K562 (cell line): ENCODE measurements at regions not wholly inside any gene's neighbourhood (a gene's known extent, or its start where the extent isn't known, plus 50 kb on each side); places are given as distances from the start of the nearest gene placed in this dataset.

Experiments used
- ATF1 ChIP-seq, 2 experiments: fragments of 450-650 bp in 1 of 2; IDR thresholded peaks; 2 replicates each; pipeline ENCODE4 v1.6.1; 2016; ENCODE audit warnings: missing compliant biosample characterization in 1 of 2, missing genetic modification characterization in 1 of 2
- CHD1 ChIP-seq: fragments of 200-600 bp; sonication (generic); IDR thresholded peaks from one replicate; pipeline ENCODE4 v1.6.1; 2012; ENCODE audit warnings: mild to moderate bottlenecking, moderate library complexity, low read length, inconsistent platforms
- FOS ChIP-seq: IDR thresholded peaks from 3 replicates; pipeline ENCODE4 v1.6.1; 2011; ENCODE audit not compliant: insufficient read length; ENCODE audit errors: extremely low read depth
- HDGF ChIP-seq: fragments of 450-650 bp; IDR thresholded peaks from 2 replicates; pipeline ENCODE4 v1.6.1; 2016
- HNRNPLL ChIP-seq: fragments of 200-400 bp; formaldehyde crosslinking; IDR thresholded peaks from 2 replicates; pipeline ENCODE4 v1.6.1; 2017; ENCODE audit warnings: low read length, low read depth, mild to moderate bottlenecking; ENCODE audit not compliant: poor library complexity, severe bottlenecking
- ILK ChIP-seq: fragments of 450-650 bp; IDR thresholded peaks from 2 replicates; pipeline ENCODE4 v1.6.1; 2016; ENCODE audit warnings: missing genetic modification characterization, low read depth, mild to moderate bottlenecking, missing compliant biosample characterization, moderate library complexity, borderline replicate concordance
- KHSRP ChIP-seq: fragments of 450-650 bp; IDR thresholded peaks from 2 replicates; pipeline ENCODE4 v1.6.1; 2017
- NCOA2 ChIP-seq, 2 experiments: fragments of 450-650 bp; IDR thresholded peaks; 2 replicates each; pipeline ENCODE4 v1.6.1; 2018; ENCODE audit warnings: mild to moderate bottlenecking in 2 of 2, moderate library complexity in 1 of 2; ENCODE audit not compliant: partially characterized antibody in 2 of 2
- POLR2A ChIP-seq: fragments of 450-650 bp; conservative IDR thresholded peaks from 2 replicates; pipeline ENCODE4 v1.6.1; 2016
- TGIF2 ChIP-seq: sonication (generic); formaldehyde crosslinking; IDR thresholded peaks from 2 replicates; pipeline ENCODE4 v1.8.1; 2022; ENCODE audit warnings: mild to moderate bottlenecking, missing genetic modification reagents, moderate library complexity
- THRB ChIP-seq: fragments of 450-650 bp; formaldehyde crosslinking; conservative IDR thresholded peaks from 2 replicates; pipeline ENCODE4 v1.4.0; 2022; ENCODE audit warnings: mild to moderate bottlenecking, missing genetic modification characterization
- U2AF2 ChIP-seq: fragments of 200-400 bp; formaldehyde crosslinking; optimal IDR thresholded peaks from 2 replicates; pipeline ENCODE3; 2017; ENCODE audit warnings: low read depth, mild to moderate bottlenecking, low read length
- XRCC4 ChIP-seq: IDR thresholded peaks from one replicate; pipeline ENCODE4 v1.6.1; 2011; ENCODE audit not compliant: insufficient read depth, insufficient read length; ENCODE audit errors: extremely low read depth
- YBX1 ChIP-seq: fragments of 450-650 bp; IDR thresholded peaks from 2 replicates; pipeline ENCODE4 v1.7.1; 2016; ENCODE audit warnings: mild to moderate bottlenecking
- ZBTB26 ChIP-seq: fragments of 450-650 bp; formaldehyde crosslinking; IDR thresholded peaks from 2 replicates; pipeline ENCODE4 v1.4.0; 2022; ENCODE audit warnings: missing genetic modification characterization
- ZBTB5 ChIP-seq: fragments of 450-650 bp; IDR thresholded peaks from 2 replicates; pipeline ENCODE4 v1.6.1; 2017; ENCODE audit warnings: antibody characterized with exemption
- ZFP36 ChIP-seq: fragments of 150-350 bp; IDR thresholded peaks from 2 replicates; pipeline ENCODE4 v1.6.1; 2018; ENCODE audit warnings: low read length, low read depth; ENCODE audit not compliant: partially characterized antibody
- ZNF830 ChIP-seq: fragments of 250-450 bp; sonication (Bioruptor Pico); IDR thresholded peaks from 2 replicates; pipeline ENCODE4 v1.5.0; 2021; ENCODE audit warnings: mild to moderate bottlenecking
- ZSCAN29 ChIP-seq: fragments of 450-650 bp; IDR thresholded peaks from 2 replicates; pipeline ENCODE4 v1.6.1; 2017
- TF ChIP-seq, protein P1 (sequence below): sonication (generic); formaldehyde crosslinking; IDR thresholded peaks from 2 replicates; pipeline ENCODE4 v1.8.1; 2023; ENCODE audit warnings: mild to moderate bottlenecking, missing genetic modification reagents
- TF ChIP-seq, protein P2 (sequence below), 2 experiments: fragments of 250-450 bp in 1 of 2; fragments of 450-650 bp in 1 of 2; sonication (Bioruptor Pico) in 1 of 2; IDR thresholded peaks; 2 replicates each; pipeline versions ENCODE4 v1.6.1 to v1.8.0; 2016 to 2021; ENCODE audit warnings: mild to moderate bottlenecking in 2 of 2, moderate library complexity in 2 of 2, missing compliant biosample characterization in 1 of 2, missing genetic modification characterization in 1 of 2

- TF ChIP-seq, protein P1, sequence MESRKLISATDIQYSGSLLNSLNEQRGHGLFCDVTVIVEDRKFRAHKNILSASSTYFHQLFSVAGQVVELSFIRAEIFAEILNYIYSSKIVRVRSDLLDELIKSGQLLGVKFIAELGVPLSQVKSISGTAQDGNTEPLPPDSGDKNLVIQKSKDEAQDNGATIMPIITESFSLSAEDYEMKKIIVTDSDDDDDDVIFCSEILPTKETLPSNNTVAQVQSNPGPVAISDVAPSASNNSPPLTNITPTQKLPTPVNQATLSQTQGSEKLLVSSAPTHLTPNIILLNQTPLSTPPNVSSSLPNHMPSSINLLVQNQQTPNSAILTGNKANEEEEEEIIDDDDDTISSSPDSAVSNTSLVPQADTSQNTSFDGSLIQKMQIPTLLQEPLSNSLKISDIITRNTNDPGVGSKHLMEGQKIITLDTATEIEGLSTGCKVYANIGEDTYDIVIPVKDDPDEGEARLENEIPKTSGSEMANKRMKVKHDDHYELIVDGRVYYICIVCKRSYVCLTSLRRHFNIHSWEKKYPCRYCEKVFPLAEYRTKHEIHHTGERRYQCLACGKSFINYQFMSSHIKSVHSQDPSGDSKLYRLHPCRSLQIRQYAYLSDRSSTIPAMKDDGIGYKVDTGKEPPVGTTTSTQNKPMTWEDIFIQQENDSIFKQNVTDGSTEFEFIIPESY (CRISPR knock-in tag): no peak
- TF ChIP-seq XRCC4 (no peak), CHD1 (no peak), HDGF (0 out of 2 replicates have a peak, but pooled peaks have one; percentile 27), FOS (no peak), THRB (CRISPR knock-in tag) (no peak), ILK (tag) (no peak), ZBTB26 (CRISPR knock-in tag) (peak; percentile 72; the same call in 1 of the 2 replicates), ZFP36 (no peak), HNRNPLL (no peak), ZSCAN29 (no peak), POLR2A (no peak), YBX1 (peak; percentile 84; the same call in 1 of the 2 replicates), KHSRP (peak; percentile 13; the same call in 1 of the 2 replicates), U2AF2 (no peak), NCOA2 (IDR thresholded peaks at IDR 0.05; ENCODE audit: partially characterized antibody in 2 of 2) (no peak), TGIF2 (CRISPR knock-in tag) (no peak), ZNF830 (CRISPR knock-in tag) (no peak), ATF1 (CRISPR knock-in tag; IDR thresholded peaks at IDR 0.05) (no peak), ATF1 (tag; IDR thresholded peaks at IDR 0.05) (no peak), ZBTB5 (peak; percentile 53; the same call in 1 of the 2 replicates)
- TF ChIP-seq, protein P2, sequence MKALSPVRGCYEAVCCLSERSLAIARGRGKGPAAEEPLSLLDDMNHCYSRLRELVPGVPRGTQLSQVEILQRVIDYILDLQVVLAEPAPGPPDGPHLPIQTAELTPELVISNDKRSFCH (CRISPR knock-in tag; IDR thresholded peaks at IDR 0.05): no peak
- TF ChIP-seq, protein P2 (tag; IDR thresholded peaks at IDR 0.05): no peak
Measured at GRCh38 chr7:130925136-130925794, 191.3 kb upstream of the KLF14 start (continued).
